GM21619 (cell line): ENCODE measurements at regions not wholly inside any gene's neighbourhood (a gene's known extent, or its start where the extent isn't known, plus 50 kb on each side); places are given as distances from the start of the nearest gene placed in this dataset.
"Not testable (repeated sequence)": the region's sequence is repeated elsewhere in the genome, so short reads cannot be mapped to it uniquely, and the experiment has no call there.

Experiments
- ATAC-seq: cut with Tn5 transposase; IDR thresholded peaks from one replicate; pipeline ENCODE4 v1.9.1; 2021; ENCODE audit not compliant: unreplicated experiment

DNA sequence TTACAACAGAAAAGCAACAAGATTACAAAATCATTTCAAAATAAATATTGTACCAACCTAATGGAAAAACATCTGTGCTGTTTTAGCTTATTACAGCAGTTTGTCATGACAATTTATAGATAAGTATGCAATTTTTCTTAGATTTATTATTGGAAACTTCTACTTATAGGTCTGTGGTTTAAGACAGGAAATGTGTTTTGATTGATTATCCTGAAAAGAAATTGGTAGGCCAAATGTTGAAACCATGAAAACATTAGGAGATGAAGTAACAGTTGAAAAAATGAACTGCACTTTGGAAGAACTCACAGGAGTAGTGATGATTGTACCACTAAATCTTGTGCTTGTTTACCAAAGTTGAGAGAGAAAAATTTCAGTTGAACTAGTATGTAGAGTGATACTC, 162.2 kb upstream of the GIMD1 start:
- ATAC-seq, result no peak

DNA sequence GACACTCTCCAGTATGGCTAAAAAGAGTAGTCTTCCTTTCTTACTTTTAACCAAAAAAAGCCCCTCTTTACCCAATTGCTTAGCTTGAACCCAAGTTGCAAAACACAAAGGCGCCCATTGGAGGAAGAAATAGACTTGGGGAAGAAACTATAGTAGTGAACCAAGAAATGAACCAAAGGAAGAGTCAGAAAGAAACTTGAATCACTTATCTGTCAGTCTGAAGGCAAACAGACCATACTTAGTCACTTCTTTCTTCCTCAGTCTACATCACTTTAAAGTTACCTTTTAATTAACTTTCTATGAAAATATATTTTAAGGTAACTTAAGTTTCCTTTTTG, 161.4 kb upstream of the GIMD1 start:
- ATAC-seq, result no peak

DNA sequence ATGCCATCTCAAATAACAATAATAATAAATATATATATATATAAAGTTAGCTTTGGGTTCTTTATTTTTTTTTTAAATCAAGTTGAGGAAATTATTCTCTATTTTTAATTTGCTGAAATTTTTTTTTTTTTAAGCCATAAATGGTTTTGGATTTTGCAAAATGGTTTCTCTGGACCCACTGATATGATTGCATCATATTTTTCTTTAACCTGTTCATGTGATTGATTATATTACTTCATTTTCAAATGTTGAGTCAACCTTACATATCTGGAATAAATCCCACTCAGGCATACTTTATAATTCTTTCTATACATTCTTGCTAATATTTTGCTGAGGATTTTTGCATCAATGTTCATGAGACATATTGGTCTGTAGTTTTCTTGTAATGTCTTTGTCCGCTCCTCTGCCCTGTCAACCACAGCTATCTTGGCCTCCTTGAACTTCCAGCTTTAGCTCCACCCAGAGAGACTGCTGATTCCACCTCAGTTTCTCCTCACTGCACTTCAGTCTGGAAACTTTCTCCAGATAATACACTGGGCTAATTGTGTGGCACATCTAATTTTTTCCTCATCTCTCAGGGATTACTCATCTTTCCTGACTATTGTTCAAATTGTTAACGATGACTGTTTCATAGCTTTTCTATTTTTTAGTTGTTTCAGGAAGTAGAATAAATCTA, 160.9 kb upstream of the GIMD1 start:
- no peak for ATAC-seq

DNA sequence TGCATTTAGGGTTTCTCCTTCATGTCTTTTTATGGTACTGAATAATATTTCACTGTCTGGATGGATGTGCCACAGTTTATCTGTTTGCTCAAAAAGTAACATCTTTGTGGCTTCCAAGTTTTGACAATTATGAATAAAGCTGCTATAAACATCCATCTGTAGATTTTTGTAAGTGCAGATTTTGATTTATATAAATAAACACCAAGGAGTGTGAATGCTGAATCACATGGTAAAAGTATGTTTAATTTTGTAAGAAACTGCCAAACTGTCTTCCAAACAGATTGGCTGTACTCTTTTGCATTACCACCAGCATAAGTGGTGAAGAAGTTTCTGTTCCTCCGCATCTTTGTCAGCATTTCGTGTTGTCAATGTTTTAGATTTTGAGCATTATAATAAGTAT, 158.7 kb upstream of the GIMD1 start:
- ATAC-seq, result no peak

DNA sequence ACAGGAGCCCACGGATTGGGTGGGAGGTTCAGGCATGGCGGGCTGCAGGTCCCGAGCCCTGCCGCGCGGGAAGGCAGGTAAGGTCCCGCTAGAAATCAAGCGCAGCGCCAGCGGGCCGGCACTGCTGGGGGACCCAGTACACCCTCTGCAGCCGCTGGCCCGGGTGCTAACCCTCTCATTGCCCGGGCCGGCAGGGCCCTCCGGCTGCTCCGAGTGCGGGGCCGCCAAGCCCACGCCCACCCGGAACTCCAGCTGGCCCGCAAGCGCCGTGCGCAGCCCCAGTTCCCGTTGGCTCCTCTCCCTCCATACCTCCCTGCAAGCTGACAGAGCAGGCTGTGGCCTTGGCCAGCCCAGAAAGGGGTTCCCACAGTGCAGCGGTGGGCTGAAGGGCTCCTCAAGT, 156.8 kb upstream of the GIMD1 start:
- not testable (repeated sequence) for ATAC-seq

DNA sequence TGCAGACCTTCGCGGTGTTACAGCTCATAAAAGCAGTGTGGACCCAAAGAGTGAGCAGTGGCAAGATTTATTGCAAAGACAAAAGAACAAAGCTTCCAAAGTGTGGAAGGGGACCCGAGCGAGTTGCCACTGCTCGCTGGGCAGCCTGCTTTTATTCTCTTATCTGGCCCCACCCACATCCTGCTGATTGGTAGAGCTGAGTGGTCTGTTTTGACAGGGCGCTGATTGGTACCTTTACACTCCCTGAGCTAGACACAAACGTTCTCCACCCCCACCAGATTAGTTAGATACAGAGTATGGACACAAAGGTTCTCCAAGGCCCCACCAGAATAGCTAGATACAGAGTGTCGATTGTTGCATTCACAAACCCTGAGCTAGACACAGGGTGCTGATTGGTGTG, 156.2 kb upstream of the GIMD1 start:
- not testable (repeated sequence) for ATAC-seq

DNA sequence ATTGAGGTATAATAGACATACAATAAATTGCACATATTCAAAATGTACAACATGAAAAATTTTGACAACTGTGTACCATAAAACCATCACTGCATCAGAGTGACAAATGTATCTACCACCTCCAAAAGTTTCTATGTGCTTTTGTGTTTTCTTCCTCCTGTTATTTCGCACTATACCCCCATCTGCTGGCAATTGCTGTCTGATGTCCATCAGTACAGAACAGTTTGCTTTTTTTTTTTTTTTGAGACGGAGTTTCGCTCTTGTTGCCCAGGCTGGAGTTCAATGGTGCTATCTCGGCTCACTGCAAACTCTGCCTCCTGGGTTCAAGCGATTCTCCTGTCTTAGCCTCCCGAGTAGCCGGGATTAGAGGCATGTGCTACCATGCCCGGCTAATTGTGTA, 154.3 kb upstream of the GIMD1 start:
- ATAC-seq, result no peak

DNA sequence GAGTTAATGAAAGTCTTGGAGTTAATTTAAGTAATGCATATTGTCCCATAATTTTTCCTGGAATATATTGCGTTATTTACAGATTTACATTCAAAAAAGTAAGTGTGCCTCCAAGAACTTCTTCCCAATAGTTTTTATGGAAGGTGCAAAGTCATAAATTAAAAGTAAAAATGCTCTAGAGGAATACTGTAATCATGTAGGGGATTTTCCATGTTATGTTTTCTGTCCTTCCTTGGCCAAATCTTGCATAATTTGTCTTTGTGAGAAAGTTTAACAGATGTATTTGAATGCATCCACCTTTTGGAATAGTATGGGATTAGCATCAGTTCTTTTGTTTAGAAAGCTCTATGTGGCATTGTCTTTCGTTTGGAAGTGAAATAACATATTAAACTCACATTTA, 144.1 kb upstream of the GIMD1 start:
- ATAC-seq, result no peak

DNA sequence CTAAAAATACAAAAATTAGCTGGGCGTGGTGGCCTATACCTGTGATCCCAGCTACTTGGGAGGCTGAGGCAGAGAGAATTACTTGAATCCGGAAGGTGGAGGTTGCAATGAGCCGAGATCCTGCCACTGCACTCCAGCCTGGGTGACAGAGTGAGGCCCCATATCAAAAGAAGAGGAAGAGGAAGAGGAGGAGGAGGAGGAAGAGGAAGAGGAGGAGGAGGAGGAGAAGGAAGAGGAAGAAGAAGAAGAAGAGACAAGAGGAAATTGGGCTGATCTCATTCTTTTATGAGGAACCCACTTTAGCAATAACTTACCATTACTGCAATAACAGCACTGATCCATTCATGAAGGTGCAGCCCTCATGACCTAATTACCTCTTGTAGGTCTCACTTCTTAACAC, 138.9 kb upstream of the GIMD1 start:
- ATAC-seq, result no peak

DNA sequence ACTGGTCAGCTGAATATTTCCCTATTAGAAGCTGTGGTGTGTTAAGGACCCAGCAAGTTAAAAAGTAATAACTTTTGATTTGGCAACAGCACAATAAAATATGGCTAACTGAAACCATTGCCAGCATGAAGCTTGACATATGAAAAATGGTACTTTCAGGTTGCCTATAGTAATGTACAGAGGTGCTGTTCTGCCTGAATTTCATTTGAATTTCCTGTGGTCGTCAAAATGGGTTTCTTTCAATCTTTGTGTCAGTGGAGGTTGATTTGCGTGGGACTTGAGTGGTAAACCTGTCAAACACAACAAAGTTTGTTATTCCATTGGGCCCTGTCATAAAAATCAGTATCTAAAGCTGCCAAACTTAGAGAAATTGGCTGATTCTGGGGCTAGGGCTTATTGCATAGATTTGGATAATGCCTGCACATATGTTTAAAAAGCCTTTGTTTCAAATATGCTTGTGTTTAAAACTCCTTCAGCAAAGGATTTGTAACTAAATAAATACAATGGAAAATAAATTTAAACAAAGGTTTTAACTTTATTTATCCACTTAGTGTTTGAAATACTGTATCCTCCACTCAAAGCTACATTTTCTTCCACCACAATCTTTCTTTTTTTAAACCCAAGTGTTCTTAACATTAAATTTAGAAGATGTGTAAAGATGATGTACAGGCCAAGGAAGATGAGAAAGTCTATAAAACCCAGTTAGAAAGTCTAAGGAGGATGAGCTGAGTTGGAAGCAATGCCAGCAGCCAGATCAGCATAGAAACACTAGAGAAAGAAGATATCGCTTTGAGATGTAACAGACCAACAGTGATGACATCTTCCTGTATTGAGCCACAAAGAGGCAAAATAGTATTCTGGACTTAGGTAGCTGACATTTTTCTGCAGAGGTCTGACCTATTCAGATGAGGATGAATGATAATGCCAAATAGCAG, 134.8 kb upstream of the GIMD1 start:
- no peak for ATAC-seq

DNA sequence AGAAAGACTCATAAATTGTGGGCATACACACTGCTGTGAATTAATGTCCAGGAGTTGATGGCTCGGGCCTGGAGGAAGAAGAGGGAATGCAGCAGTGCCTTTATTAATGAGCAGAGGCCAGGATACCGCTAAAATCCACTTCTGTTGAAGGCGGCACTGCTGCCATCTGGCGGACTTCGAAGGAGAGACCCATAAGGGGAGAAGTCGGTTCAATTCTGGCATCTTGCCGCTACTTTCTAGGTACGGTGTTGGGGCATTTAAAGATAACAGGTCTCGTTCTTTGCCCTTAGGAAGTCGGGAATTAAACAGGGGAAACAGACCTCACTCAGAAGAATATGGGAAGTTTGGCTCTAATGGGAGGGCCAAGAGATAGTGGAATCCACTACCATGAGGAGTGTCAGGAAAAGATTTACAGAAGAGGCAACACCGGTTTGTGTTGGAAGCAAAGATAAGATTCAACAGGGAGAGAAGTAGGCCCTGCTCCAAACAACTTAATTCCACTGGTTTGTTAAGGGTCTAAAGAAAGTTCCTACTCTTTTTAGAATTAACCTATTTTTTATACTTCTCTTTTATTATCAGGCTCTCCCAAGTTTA, 133.6 kb upstream of the GIMD1 start:
- ATAC-seq, result peak; percentile 81

DNA sequence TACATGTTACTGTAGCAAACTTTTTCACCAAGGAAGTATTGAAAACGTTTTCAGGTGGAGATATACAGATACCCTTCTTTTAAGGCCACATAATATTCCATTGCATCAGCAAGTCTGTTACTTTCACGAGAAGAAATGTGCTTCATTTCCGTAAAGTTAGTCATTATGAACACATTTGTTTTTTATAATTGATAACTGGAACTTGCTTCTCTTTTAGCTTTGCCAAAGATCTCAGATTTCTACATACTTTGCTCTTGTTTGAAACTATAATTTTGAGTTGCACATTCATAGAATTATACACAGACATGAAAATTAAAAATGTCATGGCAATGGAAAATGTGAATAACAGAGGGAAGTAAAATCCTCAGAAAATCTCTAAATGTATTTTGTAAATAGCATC, 128.7 kb upstream of the GIMD1 start:
- ATAC-seq, result no peak

DNA sequence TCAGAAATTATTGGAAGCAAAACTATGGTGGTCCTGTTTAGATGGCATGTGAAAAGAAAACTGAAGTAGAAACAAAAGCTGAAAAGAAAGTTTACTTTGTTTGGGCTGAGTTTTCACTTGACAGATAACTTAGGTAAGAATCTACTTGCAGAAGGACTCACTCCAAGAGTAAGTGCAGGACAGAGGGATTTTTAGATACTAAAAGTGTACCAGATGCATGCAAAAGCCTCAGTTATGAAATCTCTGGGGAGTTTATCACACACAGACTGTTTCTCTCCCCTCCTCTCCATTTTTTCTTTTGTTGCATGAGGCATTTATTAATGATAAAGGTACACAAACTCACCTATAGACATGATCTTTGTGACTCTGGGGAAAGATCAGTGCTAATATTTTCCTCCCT, 127.5 kb upstream of the GIMD1 start:
- ATAC-seq, result no peak

DNA sequence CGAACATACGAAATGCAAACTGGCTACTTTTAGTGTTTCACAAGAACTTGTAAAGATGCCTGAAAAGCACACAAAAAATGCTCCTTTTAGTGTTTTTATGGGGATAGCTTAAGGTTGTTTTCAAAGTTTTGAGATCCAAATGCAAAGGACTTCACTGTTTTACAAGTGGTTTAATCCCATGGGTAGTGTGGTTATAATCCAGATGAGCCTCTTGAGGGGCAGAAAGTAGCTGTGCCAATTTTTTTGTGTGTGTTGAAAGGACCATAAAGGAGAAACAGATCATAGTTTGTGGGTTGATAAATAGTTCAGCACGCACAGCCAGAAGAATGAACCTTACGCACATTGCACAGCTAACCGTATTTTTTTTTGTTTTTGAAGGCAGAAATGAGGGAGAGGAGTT, 126.9 kb upstream of the GIMD1 start:
- no peak for ATAC-seq

DNA sequence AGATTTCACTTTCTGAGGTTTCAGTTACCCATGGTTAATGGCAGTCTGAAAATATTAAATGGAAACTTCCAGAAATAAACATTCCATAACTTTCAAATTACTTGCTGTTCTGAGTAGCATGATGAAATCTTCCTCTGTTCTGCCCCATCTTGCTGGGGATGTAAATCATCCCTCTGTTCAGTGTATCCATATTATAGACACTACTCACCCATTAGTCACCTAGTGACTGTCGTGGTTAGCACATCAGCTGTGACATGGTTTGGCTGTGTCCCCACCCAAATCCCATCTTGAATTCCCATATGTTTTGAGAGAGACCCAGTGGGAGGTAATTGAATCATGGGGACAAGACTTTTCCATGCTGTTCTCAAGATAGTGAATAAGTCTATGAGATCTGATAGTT, 125.5 kb upstream of the GIMD1 start:
- no peak for ATAC-seq

DNA sequence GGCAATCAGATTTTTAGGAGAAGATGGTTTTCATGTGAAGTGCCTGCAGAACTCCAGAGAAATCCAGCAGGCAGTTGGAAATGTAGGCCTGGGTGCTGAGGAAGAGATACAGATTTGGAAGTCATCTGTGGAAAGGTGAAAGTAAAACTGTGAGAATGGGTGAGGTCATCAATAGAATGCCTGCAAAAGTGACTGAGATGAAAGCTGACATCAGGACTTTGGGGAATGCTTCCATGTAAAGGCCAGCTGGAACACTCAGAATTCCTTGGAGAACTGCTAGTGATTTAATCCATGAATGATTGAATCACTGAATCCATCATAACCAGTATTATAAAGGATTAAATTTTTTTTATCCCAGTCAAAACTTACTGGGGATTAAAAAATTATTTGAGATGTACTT, 124.5 kb upstream of the GIMD1 start:
- ATAC-seq, result no peak

DNA sequence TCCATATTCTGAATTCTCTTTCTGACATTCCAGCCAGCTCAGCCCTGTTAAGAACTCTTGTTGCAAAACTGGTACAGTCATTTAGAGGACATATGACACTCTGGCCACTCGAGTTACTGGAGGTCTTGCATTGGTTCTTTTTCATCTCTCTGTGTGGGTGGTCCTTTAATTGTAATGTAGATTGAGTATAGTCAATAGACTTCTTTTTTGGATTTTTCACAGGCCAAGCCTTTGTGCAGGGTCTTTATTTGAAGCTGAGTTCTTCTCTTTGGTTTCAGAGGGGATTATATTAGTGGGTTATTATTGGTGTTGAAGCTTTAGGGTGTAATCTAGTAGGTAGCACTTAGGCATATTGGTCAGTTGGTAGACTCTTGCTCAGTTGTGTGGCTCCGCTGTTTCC, 118.0 kb upstream of the GIMD1 start:
- ATAC-seq, result no peak

DNA sequence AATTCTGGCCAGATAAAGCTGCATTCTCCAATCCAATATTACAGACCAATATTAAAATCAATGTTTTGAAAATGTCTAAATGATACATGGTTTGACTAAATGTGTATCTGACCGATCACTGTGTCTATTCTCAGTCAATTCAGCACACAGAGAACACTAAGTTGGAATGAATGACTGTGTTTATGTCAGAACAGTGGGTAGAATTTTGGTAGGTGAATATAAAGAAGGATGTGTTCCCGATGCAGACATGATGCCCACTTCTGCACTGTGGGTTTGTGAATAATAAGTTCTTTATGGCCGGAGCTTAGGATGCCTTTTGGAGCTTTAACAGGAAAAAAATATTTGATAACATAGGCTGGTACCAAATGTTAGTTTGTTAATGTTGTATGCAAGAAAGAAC, 113.2 kb upstream of the GIMD1 start:
- no peak for ATAC-seq

DNA sequence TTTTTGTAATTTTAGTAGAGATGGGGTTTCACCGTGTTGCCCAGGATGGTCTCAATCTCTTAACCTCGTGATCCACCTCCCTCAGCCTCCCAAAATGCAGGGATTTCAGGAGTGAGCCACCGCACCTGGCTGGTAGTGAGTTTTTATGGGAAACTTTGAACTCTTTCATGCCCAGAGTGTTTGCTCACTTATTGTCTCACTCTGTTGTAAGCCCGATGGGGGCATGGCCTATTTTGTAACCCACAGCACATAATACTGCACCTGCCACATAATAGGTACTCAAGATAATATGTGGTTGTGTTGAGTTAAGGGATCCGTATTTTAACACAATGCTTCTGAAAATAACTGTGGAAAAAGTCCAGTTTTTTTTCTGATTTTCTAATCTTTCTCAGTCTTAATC, 109.6 kb upstream of the GIMD1 start:
- ATAC-seq, result no peak

DNA sequence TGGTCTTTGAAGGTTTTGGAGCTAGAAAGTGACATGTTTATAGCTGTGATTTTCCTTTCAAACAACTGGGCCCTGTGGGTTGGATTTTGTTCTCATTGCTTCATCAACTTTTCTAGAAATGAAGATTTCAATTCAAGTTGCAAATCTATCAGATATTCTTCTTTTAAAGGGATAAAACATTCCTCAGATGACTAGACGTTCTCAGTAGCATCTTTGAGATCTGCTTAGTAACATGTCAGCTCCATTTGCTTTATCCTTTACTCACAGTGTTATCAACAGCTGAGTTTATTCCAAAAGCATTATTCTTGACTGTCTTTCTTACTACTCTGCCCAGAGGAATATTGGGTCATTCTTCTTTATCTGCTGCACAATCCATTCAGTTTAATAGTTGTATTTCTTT, 108.2 kb upstream of the GIMD1 start:
- no peak for ATAC-seq

DNA sequence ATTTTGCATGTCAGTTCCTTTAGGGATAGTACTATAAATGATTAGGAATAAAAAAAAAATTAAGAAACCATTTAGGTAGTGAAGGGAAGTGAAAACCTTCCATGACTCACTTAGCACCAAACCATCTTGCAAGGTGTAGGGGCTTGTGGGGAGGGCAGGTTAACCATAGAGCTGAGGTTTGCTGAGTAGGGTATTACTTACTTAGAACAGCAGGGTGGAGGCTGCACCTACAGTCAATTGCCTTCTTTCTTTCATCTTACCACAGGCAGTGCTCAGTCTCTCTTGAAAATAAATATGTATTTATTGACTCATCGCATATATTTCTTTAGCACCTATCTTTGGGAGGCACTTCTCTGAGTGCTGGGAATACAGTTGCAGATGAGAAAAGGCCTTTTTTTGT, 104.9 kb upstream of the GIMD1 start:
- no peak for ATAC-seq

DNA sequence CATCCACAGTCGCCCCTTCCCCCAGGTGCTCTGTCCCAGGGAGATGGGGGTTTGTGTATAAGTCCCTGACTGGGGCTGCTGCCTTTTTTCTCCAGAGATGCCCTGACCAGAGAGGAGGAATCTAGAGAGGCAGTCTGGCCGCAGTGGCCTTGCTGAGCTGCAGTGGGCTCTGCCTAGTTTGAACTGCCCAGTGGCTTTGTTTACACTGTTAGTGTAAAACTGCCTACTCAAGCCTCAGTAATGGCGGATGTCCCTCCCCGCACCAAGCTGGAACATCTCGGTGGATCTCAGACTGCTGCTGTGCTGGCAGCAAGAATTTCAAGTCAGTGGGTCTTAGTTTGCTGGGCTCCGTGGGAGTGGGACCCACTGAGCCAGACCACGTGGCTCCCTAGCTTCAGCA, 102.6 kb upstream of the GIMD1 start:
- ATAC-seq, result no peak
